ENCODE measurements at regions not wholly inside any gene's neighbourhood (a gene's known extent, or its start where the extent isn't known, plus 50 kb on each side); places are given as distances from the start of the nearest gene placed in this dataset.

DNA sequence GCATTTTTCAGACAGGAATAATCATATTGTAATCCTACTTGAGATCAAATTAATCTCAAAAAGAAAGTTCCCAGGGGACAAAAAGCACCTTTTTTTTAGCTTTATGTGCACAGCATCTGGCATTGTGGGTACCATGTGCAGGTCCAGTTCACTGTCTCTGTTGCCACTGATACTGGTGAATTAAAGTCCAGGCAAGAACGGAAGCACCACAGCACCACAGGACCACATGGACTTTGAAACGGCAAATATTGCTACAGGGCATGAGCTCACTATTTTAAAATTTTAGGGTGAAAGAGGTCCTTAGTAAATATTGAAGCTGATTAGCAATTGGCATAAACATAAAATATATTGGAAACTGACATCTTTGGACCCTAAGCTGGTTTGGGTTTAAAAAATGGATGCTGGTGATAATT is 709.0 kb downstream of the EPM2A start:
- Histone ChIP-seq H3K27me3 (ENCODE audit: control insufficient read depth, insufficient read depth, low read length) (no peaks in the 10 kb centered on the region), H3K4me3 (ENCODE audit: low read length) (no peak overlapping the region), H3K27ac (ENCODE audit: low read length) (no peak overlapping the region), H3K4me1 (ENCODE audit: control insufficient read depth, insufficient read depth, low read length) (no peaks in the 10 kb centered on the region; the same call in 1 of the 2 replicates), H3K9me3 (ENCODE audit: control insufficient read depth, insufficient read depth, low read length) (no peaks in the 10 kb centered on the region; the same call in 1 of the 2 replicates), H3K36me3 (ENCODE audit: control insufficient read depth, insufficient read depth, low read length) (no peaks in the 10 kb centered on the region)
- no CpG with 5 or more reads among the region's 2 CpGs for WGBS (ENCODE audit: insufficient coverage, insufficient read length)
- DNase-seq (ENCODE audit: low read depth, low spot score), result no peak

DNA sequence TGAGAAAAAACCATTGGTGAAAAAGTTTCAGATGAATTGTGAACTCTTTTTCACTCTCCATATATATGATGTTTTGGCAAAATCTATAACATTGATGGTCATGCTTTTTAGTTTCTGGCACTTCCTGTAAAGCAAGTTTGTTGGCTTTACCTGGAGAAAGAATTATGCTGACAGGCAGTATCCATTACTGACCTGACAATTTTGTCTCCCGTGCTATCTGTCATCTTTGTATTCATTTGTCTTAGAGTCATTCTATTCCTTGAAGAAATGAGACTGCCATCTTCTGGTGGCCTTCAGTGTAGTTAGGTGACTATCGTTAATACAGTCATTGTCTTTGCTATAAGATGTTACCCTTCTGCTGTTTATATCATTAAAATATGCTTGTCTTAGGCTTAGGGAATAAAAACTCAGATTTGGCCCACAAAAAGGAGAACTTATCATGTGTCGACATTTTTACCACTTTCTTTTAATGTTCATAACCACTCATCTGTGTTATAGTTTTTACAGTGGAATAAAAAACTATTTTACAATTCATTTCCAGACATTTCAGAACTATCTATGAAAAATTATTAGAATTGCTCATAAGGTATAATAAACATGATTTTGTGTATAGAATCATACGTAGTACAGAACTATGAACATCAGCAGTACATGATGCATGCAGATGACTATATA is 707.0 kb downstream of the EPM2A start:
- WGBS (ENCODE audit: insufficient coverage, insufficient read length), result no CpG with 5 or more reads among the region's 4 CpGs
- Histone ChIP-seq H3K27me3 (ENCODE audit: control insufficient read depth, insufficient read depth, low read length) (no peaks in the 10 kb centered on the region), H3K4me3 (ENCODE audit: low read length) (no peak overlapping the region), H3K36me3 (ENCODE audit: control insufficient read depth, insufficient read depth, low read length) (no peaks in the 10 kb centered on the region), H3K4me1 (ENCODE audit: control insufficient read depth, insufficient read depth, low read length) (no peaks in the 10 kb centered on the region), H3K9me3 (ENCODE audit: control insufficient read depth, insufficient read depth, low read length) (no peaks in the 10 kb centered on the region; the same call in 1 of the 2 replicates), H3K27ac (ENCODE audit: low read length) (no peak overlapping the region)
- peak; percentile 22 for DNase-seq (ENCODE audit: low read depth, low spot score)

DNA sequence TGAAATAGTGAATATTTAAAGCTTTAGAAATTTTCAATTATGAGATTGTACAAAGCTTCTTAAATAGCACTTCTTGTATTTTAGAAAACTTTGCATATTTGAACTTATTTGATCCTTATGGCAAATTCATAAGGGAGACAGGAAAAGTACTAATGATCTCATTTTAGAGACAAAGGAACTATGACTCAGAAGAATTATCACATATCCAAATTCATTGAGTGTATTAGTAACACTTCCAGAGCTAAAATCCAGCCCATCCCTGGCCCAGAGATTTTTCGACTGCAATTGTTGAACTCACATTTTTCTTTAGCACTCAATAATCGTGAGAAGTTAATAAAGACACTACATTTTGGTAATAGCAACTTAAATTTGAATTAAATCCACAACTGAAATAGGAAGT is 704.3 kb downstream of the EPM2A start:
- no peak for DNase-seq (ENCODE audit: low read depth, low spot score)
- Histone ChIP-seq H3K9me3 (ENCODE audit: control insufficient read depth, insufficient read depth, low read length) (no peaks in the 10 kb centered on the region; the same call in 1 of the 2 replicates), H3K4me3 (ENCODE audit: low read length) (no peak overlapping the region), H3K27me3 (ENCODE audit: control insufficient read depth, insufficient read depth, low read length) (no peaks in the 10 kb centered on the region), H3K36me3 (ENCODE audit: control insufficient read depth, insufficient read depth, low read length) (no peaks in the 10 kb centered on the region), H3K27ac (ENCODE audit: low read length) (no peak overlapping the region), H3K4me1 (ENCODE audit: control insufficient read depth, insufficient read depth, low read length) (no peaks in the 10 kb centered on the region)
- no CpG with 5 or more reads among the region's 2 CpGs for WGBS (ENCODE audit: insufficient coverage, insufficient read length)

GRCh38 chr6:145031962-145032361 is 703.4 kb downstream of the EPM2A start:
- DNase-seq (ENCODE audit: low read depth, low spot score), result no peak
- H3K9me3 ChIP-seq (ENCODE audit: control insufficient read depth, insufficient read depth, low read length), result no peaks in the 10 kb centered on the region; the same call in 1 of the 2 replicates
- H3K27ac ChIP-seq (ENCODE audit: low read length), result no peak overlapping the region
- no peak overlapping the region for H3K4me3 ChIP-seq (ENCODE audit: low read length)
- H3K36me3 ChIP-seq (ENCODE audit: control insufficient read depth, insufficient read depth, low read length), result no peaks in the 10 kb centered on the region
- H3K4me1 ChIP-seq (ENCODE audit: control insufficient read depth, insufficient read depth, low read length), result no peaks in the 10 kb centered on the region
- no peaks in the 10 kb centered on the region for H3K27me3 ChIP-seq (ENCODE audit: control insufficient read depth, insufficient read depth, low read length)
- WGBS (ENCODE audit: insufficient coverage, insufficient read length), result no CpG with 5 or more reads among the region's 4 CpGs

DNA sequence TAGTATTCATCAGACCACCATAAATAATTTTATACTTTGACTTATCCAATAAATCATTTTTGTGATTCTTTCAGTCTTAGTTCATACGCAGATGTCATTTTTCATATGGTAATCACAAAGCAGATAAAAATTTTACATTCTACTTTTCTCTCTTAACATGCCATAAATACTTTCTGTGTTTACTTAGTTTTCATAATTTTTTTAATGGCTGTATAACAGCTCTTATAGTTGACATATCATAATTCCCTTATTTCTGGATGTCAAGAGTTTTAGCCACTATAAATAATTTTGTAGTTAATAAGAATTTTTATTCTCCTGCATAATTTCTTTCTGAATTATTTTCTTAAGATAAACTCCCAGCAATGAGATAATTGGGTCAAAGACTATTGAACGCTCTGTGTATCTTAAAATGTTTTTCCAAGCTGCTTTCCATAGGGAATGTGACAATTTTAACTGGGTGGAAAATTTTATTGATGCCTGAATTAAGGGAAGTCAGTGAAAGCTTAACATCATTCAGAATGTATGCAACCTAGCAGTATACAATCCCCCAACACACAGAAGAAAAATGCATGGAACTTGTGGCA is 702.7 kb downstream of the EPM2A start:
- no peak overlapping the region for H3K4me3 ChIP-seq (ENCODE audit: low read length)
- H3K4me1 ChIP-seq (ENCODE audit: control insufficient read depth, insufficient read depth, low read length), result no peaks in the 10 kb centered on the region
- no peak for DNase-seq (ENCODE audit: low read depth, low spot score)
- no CpG with 5 or more reads among the region's 2 CpGs for WGBS (ENCODE audit: insufficient coverage, insufficient read length)
- no peak overlapping the region for H3K27ac ChIP-seq (ENCODE audit: low read length)
- no peaks in the 10 kb centered on the region for H3K27me3 ChIP-seq (ENCODE audit: control insufficient read depth, insufficient read depth, low read length)
- no peaks in the 10 kb centered on the region; the same call in 1 of the 2 replicates for H3K9me3 ChIP-seq (ENCODE audit: control insufficient read depth, insufficient read depth, low read length)
- no peaks in the 10 kb centered on the region for H3K36me3 ChIP-seq (ENCODE audit: control insufficient read depth, insufficient read depth, low read length)

GRCh38 chr6:145034664-145035063 is 700.7 kb downstream of the EPM2A start:
- no peak overlapping the region for H3K4me3 ChIP-seq (ENCODE audit: low read length)
- H3K27me3 ChIP-seq (ENCODE audit: control insufficient read depth, insufficient read depth, low read length), result no peaks in the 10 kb centered on the region
- H3K4me1 ChIP-seq (ENCODE audit: control insufficient read depth, insufficient read depth, low read length), result no peaks in the 10 kb centered on the region
- H3K9me3 ChIP-seq (ENCODE audit: control insufficient read depth, insufficient read depth, low read length), result no peaks in the 10 kb centered on the region; the same call in 1 of the 2 replicates
- no peaks in the 10 kb centered on the region for H3K36me3 ChIP-seq (ENCODE audit: control insufficient read depth, insufficient read depth, low read length)
- DNase-seq (ENCODE audit: low read depth, low spot score), result no peak
- no peak overlapping the region for H3K27ac ChIP-seq (ENCODE audit: low read length)

GRCh38 chr6:145036236-145036635 is 699.1 kb downstream of the EPM2A start:
- Histone ChIP-seq H3K27me3 (ENCODE audit: control insufficient read depth, insufficient read depth, low read length) (no peaks in the 10 kb centered on the region), H3K4me1 (ENCODE audit: control insufficient read depth, insufficient read depth, low read length) (no peaks in the 10 kb centered on the region), H3K4me3 (ENCODE audit: low read length) (no peak overlapping the region), H3K9me3 (ENCODE audit: control insufficient read depth, insufficient read depth, low read length) (no peaks in the 10 kb centered on the region), H3K27ac (ENCODE audit: low read length) (no peak overlapping the region), H3K36me3 (ENCODE audit: control insufficient read depth, insufficient read depth, low read length) (no peaks in the 10 kb centered on the region)
- no peak for DNase-seq (ENCODE audit: low read depth, low spot score)
- no CpG with 5 or more reads among the region's 5 CpGs for WGBS (ENCODE audit: insufficient coverage, insufficient read length)

DNA sequence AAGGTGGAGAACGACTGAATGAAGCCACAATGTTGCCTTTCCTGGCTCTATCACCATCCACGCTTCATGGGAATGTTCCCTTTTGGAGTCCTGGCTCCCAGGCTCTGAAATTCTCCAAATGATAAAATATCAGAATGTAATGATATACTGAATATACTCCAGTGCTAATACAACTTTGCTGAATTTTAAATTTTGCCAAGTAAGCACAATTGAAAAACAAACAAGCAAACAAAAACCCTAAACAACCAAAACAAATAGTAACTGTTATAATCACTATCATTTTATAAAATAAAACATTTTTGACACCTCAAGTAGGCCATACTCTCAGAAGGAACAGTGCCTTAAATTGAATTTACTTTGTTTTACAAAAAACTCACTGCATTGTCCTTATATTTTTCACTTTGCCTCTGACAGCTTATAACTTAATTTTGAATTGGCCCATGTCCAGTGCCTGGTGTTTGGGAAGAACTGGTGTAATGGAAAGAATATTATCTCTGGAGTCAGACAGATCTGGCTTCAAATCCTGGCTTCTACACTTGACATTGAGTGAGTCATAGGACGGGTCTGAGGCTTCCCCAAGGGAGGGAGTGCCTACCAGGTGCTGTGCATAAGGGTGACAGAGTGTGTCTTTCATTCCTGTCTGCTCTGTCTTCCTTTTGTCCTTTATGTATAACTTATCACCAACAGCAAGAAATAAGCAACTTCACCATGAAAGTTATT is 698.3 kb downstream of the EPM2A start:
- H3K36me3 ChIP-seq (ENCODE audit: control insufficient read depth, insufficient read depth, low read length), result no peaks in the 10 kb centered on the region
- no peak overlapping the region for H3K27ac ChIP-seq (ENCODE audit: low read length)
- no peak overlapping the region for H3K4me3 ChIP-seq (ENCODE audit: low read length)
- H3K9me3 ChIP-seq (ENCODE audit: control insufficient read depth, insufficient read depth, low read length), result no peaks in the 10 kb centered on the region
- no CpG with 5 or more reads among the region's 3 CpGs for WGBS (ENCODE audit: insufficient coverage, insufficient read length)
- no peaks in the 10 kb centered on the region for H3K4me1 ChIP-seq (ENCODE audit: control insufficient read depth, insufficient read depth, low read length)
- no peak for DNase-seq (ENCODE audit: low read depth, low spot score)
- H3K27me3 ChIP-seq (ENCODE audit: control insufficient read depth, insufficient read depth, low read length), result no peaks in the 10 kb centered on the region

DNA sequence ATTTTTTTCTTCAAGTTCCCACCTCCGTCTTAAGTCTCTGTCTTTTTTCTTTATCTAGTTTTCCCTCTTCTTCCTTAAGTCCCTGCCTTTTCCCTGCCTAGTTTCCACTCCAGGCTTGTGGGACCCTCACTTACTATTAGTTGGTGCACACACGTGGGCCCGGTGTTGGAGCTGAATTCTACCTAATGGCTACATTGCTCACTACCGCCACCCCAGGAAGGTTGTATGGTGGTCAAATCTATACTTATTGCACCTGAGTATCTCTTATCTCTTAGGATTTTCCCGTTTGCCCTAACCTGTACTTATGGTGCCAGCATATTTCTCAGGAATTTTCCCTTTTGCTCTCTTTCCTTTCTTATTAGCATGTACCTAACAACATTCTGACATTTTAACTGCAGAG is 692.8 kb downstream of the EPM2A start:
- Histone ChIP-seq H3K4me1 (ENCODE audit: control insufficient read depth, insufficient read depth, low read length) (no peaks in the 10 kb centered on the region), H3K27ac (ENCODE audit: low read length) (no peak overlapping the region), H3K9me3 (ENCODE audit: control insufficient read depth, insufficient read depth, low read length) (no peaks in the 10 kb centered on the region), H3K27me3 (ENCODE audit: control insufficient read depth, insufficient read depth, low read length) (no peaks in the 10 kb centered on the region), H3K4me3 (ENCODE audit: low read length) (no peak overlapping the region), H3K36me3 (ENCODE audit: control insufficient read depth, insufficient read depth, low read length) (no peaks in the 10 kb centered on the region)
- no CpG with 5 or more reads among the region's 5 CpGs for WGBS (ENCODE audit: insufficient coverage, insufficient read length)
- DNase-seq (ENCODE audit: low read depth, low spot score), result peak; percentile 18

DNA sequence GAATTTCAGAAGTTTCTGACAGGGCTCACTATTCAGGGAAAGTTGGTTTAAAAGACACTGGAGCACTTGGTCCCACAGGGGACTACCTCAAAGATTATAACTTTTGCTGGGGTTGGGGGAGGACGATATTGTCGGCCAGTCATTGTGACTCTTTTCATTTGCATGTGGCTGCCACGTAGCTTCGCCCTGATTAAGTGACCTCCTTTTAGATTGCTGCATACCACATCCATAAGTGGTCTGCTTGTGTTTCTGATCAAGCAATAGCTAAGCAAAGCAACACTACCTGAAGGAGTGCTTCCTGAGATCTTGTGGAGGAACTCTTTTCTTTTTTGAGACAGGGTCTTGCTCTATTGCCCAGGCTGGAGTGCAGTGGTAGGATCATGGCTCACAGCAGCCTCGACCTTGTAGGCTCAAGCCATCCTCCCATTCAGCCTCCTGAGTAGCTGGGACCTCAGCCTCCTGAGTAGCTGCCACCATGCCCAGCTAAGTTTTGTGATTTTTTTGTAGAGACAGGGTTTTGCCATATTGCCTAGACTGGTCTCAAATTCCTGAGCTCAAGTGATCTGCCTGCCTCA is 691.3 kb downstream of the EPM2A start:
- Histone ChIP-seq H3K4me3 (ENCODE audit: low read length) (no peak overlapping the region), H3K27ac (ENCODE audit: low read length) (no peak overlapping the region), H3K4me1 (ENCODE audit: control insufficient read depth, insufficient read depth, low read length) (no peaks in the 10 kb centered on the region), H3K36me3 (ENCODE audit: control insufficient read depth, insufficient read depth, low read length) (no peaks in the 10 kb centered on the region), H3K9me3 (ENCODE audit: control insufficient read depth, insufficient read depth, low read length) (no peaks in the 10 kb centered on the region), H3K27me3 (ENCODE audit: control insufficient read depth, insufficient read depth, low read length) (no peaks in the 10 kb centered on the region)
- no peak for DNase-seq (ENCODE audit: low read depth, low spot score)
- WGBS (ENCODE audit: insufficient coverage, insufficient read length), result no CpG with 5 or more reads among the region's 5 CpGs

All from iPS DF 6.9 (cell line).